ENCODE measurements at regions not wholly inside any gene's neighbourhood (a gene's known extent, or its start where the extent isn't known, plus 50 kb on each side); places are given as distances from the start of the nearest gene placed in this dataset.

DNA sequence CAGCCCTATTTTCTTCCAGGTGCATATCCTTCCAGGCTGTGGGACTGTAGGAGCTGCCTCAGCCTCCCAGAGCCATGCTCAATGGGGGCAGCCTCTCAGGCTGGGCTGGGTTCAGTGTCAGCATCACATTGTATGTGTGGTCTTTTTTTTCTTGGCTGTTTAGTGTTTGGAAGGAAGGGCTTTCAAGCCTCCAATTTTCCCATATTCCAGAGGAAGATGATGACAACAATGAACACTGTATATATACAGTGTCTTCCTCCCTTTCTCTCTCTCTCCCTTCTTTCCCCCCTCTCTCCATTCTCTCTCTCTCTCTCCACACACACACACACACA is 326.4 kb downstream of the DYSF start:
- Histone ChIP-seq H3K27ac (replicated peaks) (no peak overlapping the region), H3K27me3 (ENCODE audit: insufficient read depth, poor library complexity, severe bottlenecking) (no peaks in the 10 kb centered on the region), H3K4me3 (replicated peaks; ENCODE audit: insufficient read depth, low read length) (no peak overlapping the region)
- no peak for DNase-seq (ENCODE audit: low read depth in 1 of 2, low spot score in 1 of 2)
- TF ChIP-seq, protein P1, sequence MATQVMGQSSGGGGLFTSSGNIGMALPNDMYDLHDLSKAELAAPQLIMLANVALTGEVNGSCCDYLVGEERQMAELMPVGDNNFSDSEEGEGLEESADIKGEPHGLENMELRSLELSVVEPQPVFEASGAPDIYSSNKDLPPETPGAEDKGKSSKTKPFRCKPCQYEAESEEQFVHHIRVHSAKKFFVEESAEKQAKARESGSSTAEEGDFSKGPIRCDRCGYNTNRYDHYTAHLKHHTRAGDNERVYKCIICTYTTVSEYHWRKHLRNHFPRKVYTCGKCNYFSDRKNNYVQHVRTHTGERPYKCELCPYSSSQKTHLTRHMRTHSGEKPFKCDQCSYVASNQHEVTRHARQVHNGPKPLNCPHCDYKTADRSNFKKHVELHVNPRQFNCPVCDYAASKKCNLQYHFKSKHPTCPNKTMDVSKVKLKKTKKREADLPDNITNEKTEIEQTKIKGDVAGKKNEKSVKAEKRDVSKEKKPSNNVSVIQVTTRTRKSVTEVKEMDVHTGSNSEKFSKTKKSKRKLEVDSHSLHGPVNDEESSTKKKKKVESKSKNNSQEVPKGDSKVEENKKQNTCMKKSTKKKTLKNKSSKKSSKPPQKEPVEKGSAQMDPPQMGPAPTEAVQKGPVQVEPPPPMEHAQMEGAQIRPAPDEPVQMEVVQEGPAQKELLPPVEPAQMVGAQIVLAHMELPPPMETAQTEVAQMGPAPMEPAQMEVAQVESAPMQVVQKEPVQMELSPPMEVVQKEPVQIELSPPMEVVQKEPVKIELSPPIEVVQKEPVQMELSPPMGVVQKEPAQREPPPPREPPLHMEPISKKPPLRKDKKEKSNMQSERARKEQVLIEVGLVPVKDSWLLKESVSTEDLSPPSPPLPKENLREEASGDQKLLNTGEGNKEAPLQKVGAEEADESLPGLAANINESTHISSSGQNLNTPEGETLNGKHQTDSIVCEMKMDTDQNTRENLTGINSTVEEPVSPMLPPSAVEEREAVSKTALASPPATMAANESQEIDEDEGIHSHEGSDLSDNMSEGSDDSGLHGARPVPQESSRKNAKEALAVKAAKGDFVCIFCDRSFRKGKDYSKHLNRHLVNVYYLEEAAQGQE (IDR thresholded peaks at IDR 0.05; ENCODE audit: insufficient replicate concordance, low read depth), result no peak
- TF ChIP-seq, protein P2, sequence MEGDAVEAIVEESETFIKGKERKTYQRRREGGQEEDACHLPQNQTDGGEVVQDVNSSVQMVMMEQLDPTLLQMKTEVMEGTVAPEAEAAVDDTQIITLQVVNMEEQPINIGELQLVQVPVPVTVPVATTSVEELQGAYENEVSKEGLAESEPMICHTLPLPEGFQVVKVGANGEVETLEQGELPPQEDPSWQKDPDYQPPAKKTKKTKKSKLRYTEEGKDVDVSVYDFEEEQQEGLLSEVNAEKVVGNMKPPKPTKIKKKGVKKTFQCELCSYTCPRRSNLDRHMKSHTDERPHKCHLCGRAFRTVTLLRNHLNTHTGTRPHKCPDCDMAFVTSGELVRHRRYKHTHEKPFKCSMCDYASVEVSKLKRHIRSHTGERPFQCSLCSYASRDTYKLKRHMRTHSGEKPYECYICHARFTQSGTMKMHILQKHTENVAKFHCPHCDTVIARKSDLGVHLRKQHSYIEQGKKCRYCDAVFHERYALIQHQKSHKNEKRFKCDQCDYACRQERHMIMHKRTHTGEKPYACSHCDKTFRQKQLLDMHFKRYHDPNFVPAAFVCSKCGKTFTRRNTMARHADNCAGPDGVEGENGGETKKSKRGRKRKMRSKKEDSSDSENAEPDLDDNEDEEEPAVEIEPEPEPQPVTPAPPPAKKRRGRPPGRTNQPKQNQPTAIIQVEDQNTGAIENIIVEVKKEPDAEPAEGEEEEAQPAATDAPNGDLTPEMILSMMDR (IDR thresholded peaks at IDR 0.05; ENCODE audit: insufficient read depth, low read length), result no peak
- TF ChIP-seq POLR2AphosphoS5 (IDR thresholded peaks at IDR 0.05; ENCODE audit: low read depth), result no peak
- TF ChIP-seq GABPA (IDR thresholded peaks at IDR 0.05; ENCODE audit: low read depth), result no peak
- TF ChIP-seq SPI1 (IDR thresholded peaks at IDR 0.05; ENCODE audit: borderline replicate concordance, low read depth), result no peak

DNA sequence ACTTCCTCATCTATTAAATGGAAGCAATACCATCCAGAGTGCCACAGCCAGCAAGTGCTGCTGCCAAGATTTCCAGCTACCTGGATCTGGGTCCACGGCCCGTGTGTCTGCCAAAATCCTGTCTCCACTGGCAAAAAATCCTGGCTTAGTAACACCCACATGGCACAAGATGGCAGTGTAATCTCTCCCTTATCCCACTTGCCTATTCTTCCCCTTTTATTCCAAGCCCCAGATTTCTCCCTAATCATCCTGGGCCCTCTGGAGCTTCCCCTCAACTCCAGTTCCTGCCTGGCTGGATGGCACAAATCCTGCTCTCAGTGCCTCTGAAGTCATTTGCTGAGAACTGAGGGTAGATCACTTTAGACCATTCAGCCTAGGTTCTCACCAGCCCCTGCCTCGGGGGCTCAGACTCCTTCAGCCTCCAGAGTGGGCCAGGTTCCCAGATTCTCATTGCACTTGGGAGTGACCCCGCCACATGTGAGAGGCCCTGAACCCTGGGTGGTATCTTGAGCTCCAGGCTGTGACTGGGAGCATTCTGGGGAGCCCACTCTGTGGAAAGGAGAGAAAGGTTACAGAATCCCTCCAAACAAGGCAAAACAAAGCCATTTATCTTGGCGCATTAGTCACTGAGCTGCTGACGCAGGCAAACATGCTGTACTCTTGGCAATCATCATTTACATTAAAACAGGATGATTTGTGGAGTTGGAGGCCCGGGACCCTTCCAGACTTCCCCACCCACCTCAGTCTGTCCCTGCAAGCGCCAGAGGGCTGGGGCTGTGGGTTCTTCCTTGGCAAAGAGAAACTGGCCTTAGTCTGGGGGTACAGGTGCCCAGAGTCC is 325.8 kb downstream of the DYSF start:
- no peak for TF ChIP-seq POLR2AphosphoS5 (IDR thresholded peaks at IDR 0.05; ENCODE audit: low read depth)
- TF ChIP-seq SPI1 (IDR thresholded peaks at IDR 0.05; ENCODE audit: borderline replicate concordance, low read depth), result no peak
- no peak for TF ChIP-seq GABPA (IDR thresholded peaks at IDR 0.05; ENCODE audit: low read depth)
- TF ChIP-seq, protein P2 (IDR thresholded peaks at IDR 0.05; ENCODE audit: insufficient read depth, low read length), result no peak
- TF ChIP-seq, protein P1 (IDR thresholded peaks at IDR 0.05; ENCODE audit: insufficient replicate concordance, low read depth), result no peak
- Histone ChIP-seq H3K27me3 (ENCODE audit: insufficient read depth, poor library complexity, severe bottlenecking) (no peaks in the 10 kb centered on the region), H3K27ac (replicated peaks) (no peak overlapping the region), H3K4me3 (replicated peaks; ENCODE audit: insufficient read depth, low read length) (no peak overlapping the region)
- DNase-seq (ENCODE audit: low read depth in 1 of 2, low spot score in 1 of 2), result no peak

DNA sequence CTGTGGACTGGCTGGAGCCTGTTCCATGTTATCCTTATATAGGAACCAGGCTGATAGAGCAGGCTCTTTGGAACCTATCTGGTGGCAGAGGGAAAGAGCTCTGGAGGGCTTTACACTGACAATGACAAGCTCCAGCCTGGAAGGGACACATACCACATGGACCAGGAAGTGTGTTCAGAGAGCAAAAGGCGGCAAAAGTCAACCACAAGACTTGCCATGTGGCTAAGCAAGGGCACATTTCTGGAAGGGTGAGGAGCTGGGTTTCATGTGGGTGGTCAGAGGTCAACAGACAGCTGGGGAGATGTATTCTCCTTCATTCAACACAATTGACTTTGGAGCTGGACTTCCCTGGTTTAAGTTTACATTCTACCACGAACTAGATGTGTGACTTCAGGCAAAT is 325.2 kb downstream of the DYSF start:
- DNase-seq (ENCODE audit: low read depth in 1 of 2, low spot score in 1 of 2), result no peak
- no peak overlapping the region for H3K4me3 ChIP-seq (replicated peaks; ENCODE audit: insufficient read depth, low read length)
- H3K27me3 ChIP-seq (ENCODE audit: insufficient read depth, poor library complexity, severe bottlenecking), result no peaks in the 10 kb centered on the region
- TF ChIP-seq GABPA (IDR thresholded peaks at IDR 0.05; ENCODE audit: low read depth) (no peak), POLR2AphosphoS5 (IDR thresholded peaks at IDR 0.05; ENCODE audit: low read depth) (no peak), SPI1 (IDR thresholded peaks at IDR 0.05; ENCODE audit: borderline replicate concordance, low read depth) (no peak)
- TF ChIP-seq, protein P1 (IDR thresholded peaks at IDR 0.05; ENCODE audit: insufficient replicate concordance, low read depth), result no peak
- TF ChIP-seq, protein P2 (IDR thresholded peaks at IDR 0.05; ENCODE audit: insufficient read depth, low read length), result no peak
- H3K27ac ChIP-seq (replicated peaks), result no peak overlapping the region

Measured in HL-60 (cell line).